ENCODE measurements at regions not wholly inside any gene's neighbourhood (a gene's known extent, or its start where the extent isn't known, plus 50 kb on each side); places are given as distances from the start of the nearest gene placed in this dataset.

DNA sequence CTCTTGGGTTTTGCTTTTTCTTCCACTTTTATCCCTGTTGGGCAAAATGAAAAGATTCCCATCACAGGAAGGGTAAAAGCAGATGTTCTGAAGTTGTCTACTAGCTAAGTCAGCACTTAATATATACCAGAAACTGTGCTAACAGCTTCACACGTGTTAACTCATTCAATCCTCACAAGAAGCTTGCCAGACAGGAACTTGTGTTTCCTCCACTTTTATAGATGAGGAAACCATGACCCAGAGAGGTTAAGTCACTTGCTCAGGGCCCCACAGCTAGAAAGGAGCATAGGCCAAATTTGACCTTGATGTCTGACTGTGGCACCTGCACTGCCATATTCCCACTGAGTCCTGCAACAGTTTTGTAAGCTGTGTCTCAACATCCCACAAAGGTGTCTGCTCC is 76.8 kb upstream of the EPC2 start:
- Mint-ChIP-seq H3K4me3 (no peak overlapping the region), H3K4me1 (peaks cover 13% of the 10 kb centered on the region), H3K9me3 (no peaks in the 10 kb centered on the region), H3K36me3 (no peaks in the 10 kb centered on the region), H3K27me3 (peaks cover 13% of the 10 kb centered on the region), H3K27ac (no peak overlapping the region)
- CTCF ChIA-PET, result interaction anchor here (0.7 kb wide), 1 partner anchor 15 kb away, joined by 3 read pairs; no protein-coding TSS in a partner anchor
- DNase-seq, result no peak

DNA sequence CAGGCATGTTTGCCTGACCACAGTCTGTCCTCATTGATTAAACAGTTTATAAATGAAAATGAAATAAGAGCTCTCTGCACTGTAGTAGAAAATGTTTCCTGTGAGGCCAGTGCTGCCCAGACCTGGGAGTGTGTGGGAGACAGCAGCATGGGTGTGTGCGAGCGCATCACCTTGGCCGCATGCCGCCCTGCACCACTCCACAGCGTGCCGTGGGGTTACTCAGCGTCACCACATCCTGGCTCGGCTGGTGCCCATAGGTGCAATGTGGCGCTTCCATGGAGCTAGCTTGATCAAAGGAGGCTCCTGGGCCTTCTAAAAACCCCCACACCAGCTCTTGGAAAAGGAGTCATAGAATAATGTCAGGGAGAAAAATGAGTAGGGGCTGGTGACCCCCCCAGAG is 76.0 kb upstream of the EPC2 start:
- CTCF ChIA-PET, result no interaction called here
- no peak overlapping the region for H3K4me3 Mint-ChIP-seq
- peaks cover 13% of the 10 kb centered on the region for H3K27me3 Mint-ChIP-seq
- peaks cover 13% of the 10 kb centered on the region for H3K4me1 Mint-ChIP-seq
- H3K9me3 Mint-ChIP-seq, result no peaks in the 10 kb centered on the region
- H3K27ac Mint-ChIP-seq, result no peak overlapping the region
- no peak for DNase-seq
- H3K36me3 Mint-ChIP-seq, result no peaks in the 10 kb centered on the region

DNA sequence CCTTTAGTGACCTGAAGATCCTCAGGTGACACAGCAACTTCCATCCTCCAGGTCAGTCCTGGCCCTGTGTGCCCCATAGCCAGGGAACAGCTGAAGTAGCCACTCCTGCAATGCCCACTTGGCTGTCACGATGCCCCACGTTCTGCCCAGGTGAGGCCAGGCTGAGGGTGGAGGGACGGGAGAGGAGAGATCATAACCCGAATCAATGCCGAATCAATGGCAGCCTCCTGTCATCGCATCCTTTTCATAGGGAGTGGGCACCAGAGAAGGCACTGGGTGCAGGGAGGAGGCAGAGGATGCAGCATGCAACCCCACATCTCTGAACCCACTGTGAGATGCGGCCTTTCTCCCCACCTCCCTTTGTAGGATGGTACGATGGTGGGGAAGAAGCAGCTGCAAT is 75.3 kb upstream of the EPC2 start:
- peaks cover 13% of the 10 kb centered on the region for H3K4me1 Mint-ChIP-seq
- CTCF ChIA-PET, result no interaction called here
- no peak overlapping the region for H3K27ac Mint-ChIP-seq
- H3K36me3 Mint-ChIP-seq, result no peaks in the 10 kb centered on the region
- DNase-seq, result no peak
- H3K27me3 Mint-ChIP-seq, result peaks cover 8% of the 10 kb centered on the region
- no peaks in the 10 kb centered on the region for H3K9me3 Mint-ChIP-seq
- no peak overlapping the region for H3K4me3 Mint-ChIP-seq

DNA sequence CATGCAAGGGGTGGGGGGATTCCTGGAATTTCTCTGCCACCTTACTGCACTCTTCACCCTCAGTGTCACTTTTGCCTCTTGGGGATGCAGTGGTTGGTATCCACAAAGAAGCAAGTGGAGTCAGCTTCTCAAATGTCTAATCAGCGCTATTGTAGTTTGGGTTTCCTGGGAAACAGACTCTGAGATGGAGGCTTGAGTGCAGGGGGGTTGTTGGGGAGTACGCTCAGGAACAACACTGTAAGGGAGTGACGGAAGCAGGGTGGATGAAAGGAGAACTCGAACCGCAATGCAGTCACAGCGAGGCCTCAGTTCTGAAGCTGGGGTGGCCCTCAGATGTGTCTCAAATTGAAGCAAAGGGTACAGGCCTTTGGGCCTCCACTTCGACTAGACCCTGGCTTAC is 73.6 kb upstream of the EPC2 start:
- no peaks in the 10 kb centered on the region for H3K36me3 Mint-ChIP-seq
- H3K9me3 Mint-ChIP-seq, result no peaks in the 10 kb centered on the region
- H3K27ac Mint-ChIP-seq, result no peak overlapping the region
- no peak for DNase-seq
- H3K4me1 Mint-ChIP-seq, result peaks cover 13% of the 10 kb centered on the region
- CTCF ChIA-PET, result no interaction called here
- no peak overlapping the region for H3K4me3 Mint-ChIP-seq
- H3K27me3 Mint-ChIP-seq, result peaks cover 20% of the 10 kb centered on the region

DNA sequence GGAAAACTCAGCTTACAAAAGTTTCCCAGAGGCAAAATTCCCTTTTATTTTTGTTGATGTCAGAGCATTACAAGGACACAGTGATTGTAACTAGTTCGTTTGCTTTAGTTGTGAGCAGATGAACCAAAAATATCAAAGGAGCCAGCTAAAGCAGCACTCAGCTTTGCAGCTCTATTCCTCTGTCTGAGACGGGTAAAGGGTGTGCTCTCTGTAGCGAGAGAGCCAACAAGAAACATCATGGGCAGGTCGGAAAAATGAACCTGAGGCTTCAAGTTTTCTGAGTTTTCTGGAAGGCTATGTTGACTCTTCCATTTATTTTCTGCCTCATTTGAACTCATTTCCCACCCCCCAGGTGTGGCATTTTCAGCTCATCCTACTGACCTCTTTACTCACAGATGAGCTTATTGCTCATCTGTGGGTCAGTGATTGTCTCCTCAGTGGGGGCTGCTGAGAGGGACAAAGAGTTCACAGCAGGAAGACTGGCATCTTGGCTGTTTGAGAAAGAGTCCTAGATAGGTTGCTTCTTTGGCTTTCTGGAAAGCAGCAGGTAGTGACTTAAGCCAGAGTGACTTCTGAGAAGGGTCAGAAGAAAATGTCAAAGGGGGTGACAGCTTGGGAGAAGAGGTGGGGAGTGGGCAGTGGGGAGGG is 66.6 kb upstream of the EPC2 start:
- Mint-ChIP-seq H3K4me1 (peaks cover under 1% of the 10 kb centered on the region), H3K27ac (no peak overlapping the region), H3K4me3 (no peak overlapping the region), H3K27me3 (peaks cover 32% of the 10 kb centered on the region), H3K36me3 (no peaks in the 10 kb centered on the region), H3K9me3 (no peaks in the 10 kb centered on the region)
- CTCF ChIA-PET, result no interaction called here
- DNase-seq, result no peak

DNA sequence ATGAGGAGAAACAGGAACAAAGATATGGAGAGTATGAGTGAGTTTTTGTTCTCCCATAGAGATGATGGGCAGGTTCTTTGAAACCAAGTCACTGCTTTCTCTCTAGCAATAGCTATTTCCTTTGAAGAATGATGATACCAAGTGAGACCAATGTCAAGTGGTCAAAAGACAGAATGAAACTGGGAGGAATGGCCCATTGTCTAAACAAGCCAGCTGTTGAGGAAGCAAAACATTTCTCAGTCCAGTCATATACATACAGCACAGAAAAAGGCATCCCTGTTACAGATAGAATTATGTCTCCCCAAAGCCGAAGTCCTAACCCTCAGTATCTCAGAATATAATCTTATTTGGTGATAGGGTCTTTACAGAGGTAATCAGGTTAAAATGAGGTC is 66.1 kb upstream of the EPC2 start:
- CTCF ChIA-PET, result no interaction called here
- no peak for DNase-seq
- H3K9me3 Mint-ChIP-seq, result no peaks in the 10 kb centered on the region
- peaks cover 6% of the 10 kb centered on the region for H3K4me1 Mint-ChIP-seq
- H3K4me3 Mint-ChIP-seq, result no peak overlapping the region
- H3K27me3 Mint-ChIP-seq, result peaks cover 35% of the 10 kb centered on the region
- no peak overlapping the region for H3K27ac Mint-ChIP-seq
- no peaks in the 10 kb centered on the region for H3K36me3 Mint-ChIP-seq

DNA sequence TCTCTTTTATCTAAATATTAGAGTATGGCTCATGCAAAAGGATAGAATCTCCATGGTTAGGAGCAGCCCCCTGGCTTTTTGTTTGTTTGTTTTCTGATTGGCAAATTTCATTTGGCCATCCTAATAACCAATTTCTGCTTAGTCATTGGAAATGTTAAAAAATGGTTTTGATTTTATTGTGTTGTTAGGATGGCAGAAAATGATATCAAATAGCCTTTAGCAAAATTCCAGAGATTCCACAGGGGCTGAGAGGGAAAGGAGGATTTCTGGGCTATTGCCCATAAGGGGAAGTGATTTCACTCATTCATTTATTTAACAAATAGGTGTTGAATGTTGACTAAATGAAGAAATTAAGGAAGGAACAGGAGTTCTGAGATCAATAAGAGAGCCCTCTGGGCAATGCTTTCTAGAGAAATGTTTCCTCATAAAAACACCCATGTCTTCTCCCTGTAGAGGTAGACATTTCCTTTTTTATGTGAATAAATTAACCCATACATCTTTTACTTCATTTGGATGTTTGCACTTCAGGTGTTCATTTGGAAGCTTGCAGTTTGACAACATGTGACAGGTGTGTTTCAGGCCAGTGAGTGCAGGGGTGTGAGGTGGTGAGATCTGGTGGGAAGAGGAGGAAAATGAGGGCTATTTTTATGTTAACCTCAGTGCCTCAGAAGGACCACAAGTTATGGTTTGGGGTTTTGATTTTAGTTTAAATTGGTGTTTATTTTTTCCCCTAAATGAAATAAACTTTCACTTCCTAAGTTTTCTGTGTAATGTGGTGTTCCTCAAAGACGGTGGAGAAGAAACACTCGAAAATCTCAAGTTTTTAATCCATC is 61.7 kb upstream of the EPC2 start:
- Mint-ChIP-seq H3K27ac (no peak overlapping the region), H3K36me3 (no peaks in the 10 kb centered on the region), H3K4me3 (no peak overlapping the region), H3K27me3 (peaks cover 17% of the 10 kb centered on the region), H3K4me1 (peaks cover 6% of the 10 kb centered on the region), H3K9me3 (no peaks in the 10 kb centered on the region)
- DNase-seq, result no peak
- CTCF ChIA-PET, result no interaction called here

DNA sequence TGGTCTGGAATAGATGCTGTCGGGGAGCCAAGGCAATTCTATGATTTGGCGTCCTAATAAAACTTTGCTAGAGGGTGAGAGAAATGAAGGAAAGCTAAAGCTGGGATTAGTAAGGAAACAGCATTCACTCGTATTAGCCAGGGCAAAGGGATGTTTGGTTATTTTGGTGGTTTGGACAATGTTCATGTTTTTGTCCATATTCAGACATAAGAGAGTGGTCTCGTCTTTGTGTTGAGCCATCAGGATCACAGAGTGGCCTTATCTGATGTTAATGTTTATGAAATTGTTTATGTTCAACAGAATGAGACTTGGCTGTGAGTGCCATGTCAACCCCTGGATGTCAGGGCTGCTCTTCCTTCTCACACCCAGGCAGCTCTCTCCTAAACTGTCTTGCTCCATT is 58.9 kb upstream of the EPC2 start:
- Mint-ChIP-seq H3K36me3 (no peaks in the 10 kb centered on the region), H3K27me3 (peaks cover 7% of the 10 kb centered on the region), H3K4me1 (peaks cover 6% of the 10 kb centered on the region), H3K4me3 (no peak overlapping the region), H3K9me3 (no peaks in the 10 kb centered on the region), H3K27ac (no peak overlapping the region)
- CTCF ChIA-PET, result no interaction called here
- DNase-seq, result no peak

DNA sequence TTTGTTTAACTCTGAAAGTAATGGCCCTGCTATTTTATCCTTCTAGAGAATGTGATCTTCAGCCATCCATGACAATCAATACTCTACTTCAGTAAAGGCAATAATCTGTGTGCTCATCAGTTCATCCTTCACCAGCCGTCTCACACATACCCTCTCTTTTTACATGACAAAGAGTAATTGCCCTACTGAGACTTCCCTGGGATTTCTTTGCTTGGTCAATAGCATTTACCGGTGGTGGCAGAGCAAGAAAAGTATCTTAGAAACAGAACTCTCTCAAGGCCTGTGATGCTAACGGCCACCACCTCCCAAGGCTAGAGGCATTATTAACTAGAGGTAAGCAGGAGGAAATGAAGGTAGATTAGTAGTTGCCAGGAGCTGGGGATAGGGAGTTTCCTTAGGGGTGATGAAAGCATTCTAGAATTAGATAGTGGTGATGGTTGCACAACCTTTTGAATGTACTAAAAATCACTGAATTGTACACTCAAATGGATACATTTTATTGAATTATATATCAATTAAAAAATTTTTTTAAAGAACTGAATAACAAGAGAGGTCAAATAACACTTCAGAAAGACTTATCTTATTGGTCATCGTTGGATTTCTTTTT is 57.9 kb upstream of the EPC2 start:
- H3K4me3 Mint-ChIP-seq, result no peak overlapping the region
- H3K27me3 Mint-ChIP-seq, result peaks cover 4% of the 10 kb centered on the region
- peaks cover 6% of the 10 kb centered on the region for H3K4me1 Mint-ChIP-seq
- no peak overlapping the region for H3K27ac Mint-ChIP-seq
- no peak for DNase-seq
- CTCF ChIA-PET, result interaction anchor here (1.2 kb wide), 1 partner anchor 77 kb away, joined by 3 read pairs; no protein-coding TSS in a partner anchor
- no peaks in the 10 kb centered on the region for H3K9me3 Mint-ChIP-seq
- H3K36me3 Mint-ChIP-seq, result no peaks in the 10 kb centered on the region

DNA sequence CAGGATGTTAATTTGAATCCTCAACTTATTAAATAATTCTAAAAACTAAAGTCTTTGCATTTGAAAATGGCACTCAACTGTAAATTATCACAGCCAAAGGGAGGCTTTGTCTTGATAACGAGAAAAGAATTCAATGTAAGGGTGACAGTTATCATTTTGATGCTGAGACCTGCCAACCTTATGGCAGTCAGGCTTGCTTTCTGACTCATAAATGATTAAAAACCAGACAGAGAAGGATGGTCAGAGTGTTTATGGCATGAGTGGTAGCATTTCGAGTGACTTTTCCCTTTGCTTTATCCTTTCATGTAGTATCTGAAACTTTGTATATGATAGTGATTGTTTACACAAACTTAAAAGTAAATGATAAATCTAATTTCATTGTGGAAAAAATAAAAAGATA is 53.9 kb upstream of the EPC2 start:
- no peaks in the 10 kb centered on the region for H3K9me3 Mint-ChIP-seq
- DNase-seq, result no peak
- H3K27ac Mint-ChIP-seq, result no peak overlapping the region
- CTCF ChIA-PET, result no interaction called here
- no peaks in the 10 kb centered on the region for H3K4me1 Mint-ChIP-seq
- H3K4me3 Mint-ChIP-seq, result no peak overlapping the region
- H3K27me3 Mint-ChIP-seq, result no peaks in the 10 kb centered on the region
- H3K36me3 Mint-ChIP-seq, result no peaks in the 10 kb centered on the region

DNA sequence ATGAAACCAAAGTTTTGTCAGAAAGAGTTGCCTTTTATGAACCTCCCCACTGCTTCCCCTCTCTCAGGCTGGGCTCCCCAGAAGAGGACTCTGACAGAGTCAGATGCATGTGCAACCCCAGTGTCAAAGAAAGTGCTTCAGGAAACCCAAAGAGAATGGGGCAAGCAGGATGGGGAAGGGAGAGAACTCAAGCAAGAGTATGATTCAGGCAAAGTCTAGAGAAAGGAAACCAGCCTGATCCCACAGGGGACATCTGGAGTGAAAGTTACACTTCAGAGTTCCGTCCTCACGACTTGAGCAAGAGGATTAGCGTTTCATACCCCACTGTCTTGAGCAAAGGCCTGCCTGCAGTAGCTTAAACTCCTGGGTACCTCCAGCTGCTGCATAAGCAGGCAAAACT is 51.8 kb upstream of the EPC2 start:
- CTCF ChIA-PET, result no interaction called here
- H3K4me3 Mint-ChIP-seq, result no peak overlapping the region
- no peaks in the 10 kb centered on the region for H3K27me3 Mint-ChIP-seq
- H3K36me3 Mint-ChIP-seq, result no peaks in the 10 kb centered on the region
- no peak overlapping the region for H3K27ac Mint-ChIP-seq
- no peaks in the 10 kb centered on the region for H3K4me1 Mint-ChIP-seq
- DNase-seq, result no peak
- H3K9me3 Mint-ChIP-seq, result no peaks in the 10 kb centered on the region

DNA sequence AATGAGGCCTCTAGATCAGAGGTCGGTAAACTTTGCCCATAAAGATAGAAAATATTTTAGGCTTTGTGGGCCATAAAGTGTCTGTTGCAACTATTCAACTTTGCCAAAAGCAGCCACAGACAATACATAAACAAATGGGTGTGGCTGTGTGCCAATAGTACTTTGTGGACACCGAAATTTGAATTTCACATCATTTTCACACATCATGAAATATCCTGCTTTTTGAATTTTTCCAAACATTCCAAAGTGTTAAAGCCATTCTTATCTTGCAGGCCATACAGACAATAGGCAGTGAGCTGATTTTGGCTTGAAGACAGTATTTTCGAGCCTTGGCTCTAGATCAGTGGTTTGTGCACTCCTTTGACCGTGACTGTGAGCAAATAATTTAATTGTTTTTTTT is 51.1 kb upstream of the EPC2 start:
- no peaks in the 10 kb centered on the region for H3K9me3 Mint-ChIP-seq
- CTCF ChIA-PET, result no interaction called here

DNA sequence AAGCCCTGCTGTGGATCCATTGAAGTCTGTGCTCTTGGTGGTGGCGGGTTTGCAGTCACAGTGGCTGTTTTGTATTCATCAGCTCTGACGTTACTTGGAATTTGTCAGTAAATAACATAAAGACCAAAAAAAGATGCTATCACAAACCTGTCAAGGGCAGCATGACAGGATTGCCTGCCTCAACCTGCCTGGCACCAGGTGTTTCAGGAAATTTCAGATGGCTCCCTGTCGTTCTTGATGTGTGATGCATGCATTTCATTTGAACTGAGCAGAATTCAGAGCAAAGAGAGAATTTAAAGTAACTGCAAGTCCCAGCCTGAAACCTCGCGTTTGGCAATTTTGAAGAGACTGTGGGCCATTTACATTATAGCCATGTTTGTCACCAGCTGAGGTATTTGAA is 50.3 kb upstream of the EPC2 start:
- Mint-ChIP-seq H3K4me3 (no peak overlapping the region), H3K27ac (no peak overlapping the region), H3K9me3 (no peaks in the 10 kb centered on the region), H3K27me3 (no peaks in the 10 kb centered on the region), H3K4me1 (no peaks in the 10 kb centered on the region), H3K36me3 (no peaks in the 10 kb centered on the region)
- no peak for DNase-seq
- CTCF ChIA-PET, result no interaction called here

More for the DNA sequence above, 51.1 kb upstream of the EPC2 start:
- Mint-ChIP-seq H3K36me3 (no peaks in the 10 kb centered on the region), H3K27me3 (no peaks in the 10 kb centered on the region), H3K4me1 (no peaks in the 10 kb centered on the region), H3K27ac (no peak overlapping the region), H3K4me3 (no peak overlapping the region)
- DNase-seq, result no peak
